ENCODE measurements at regions not wholly inside any gene's neighbourhood (a gene's known extent, or its start where the extent isn't known, plus 50 kb on each side); places are given as distances from the start of the nearest gene placed in this dataset.
"Not testable (repeated sequence)": the region's sequence is repeated elsewhere in the genome, so short reads cannot be mapped to it uniquely, and the experiment has no call there.

GRCh38 chr2:57418859-57419346 lies 627.7 kb upstream of the VRK2 start:
- H3K27ac Mint-ChIP-seq (ENCODE audit: low read depth); H3K27me3 Mint-ChIP-seq; H3K36me3 Mint-ChIP-seq (ENCODE audit: insufficient read depth); ATAC-seq (replicated peaks; ENCODE audit: extremely low read depth, poor library complexity, severe bottlenecking); H3K4me1 Mint-ChIP-seq; H3K4me3 Mint-ChIP-seq; DNase-seq (ENCODE audit: low spot score in 2 of 2): not testable (repeated sequence)
- H3K9me3 Mint-ChIP-seq = peaks cover 18% of the 10 kb centered on the region

- no peak overlapping the region for H3K4me3 Mint-ChIP-seq
- no peaks in the 10 kb centered on the region for H3K27me3 Mint-ChIP-seq
- no peaks in the 10 kb centered on the region for H3K36me3 Mint-ChIP-seq (ENCODE audit: insufficient read depth)
- no peak overlapping the region for H3K27ac Mint-ChIP-seq (ENCODE audit: low read depth)
- ATAC-seq (replicated peaks; ENCODE audit: extremely low read depth, poor library complexity, severe bottlenecking) = no peak
- H3K4me1 Mint-ChIP-seq = no peaks in the 10 kb centered on the region
- DNase-seq (ENCODE audit: low spot score in 2 of 2) = no peak
- no peaks in the 10 kb centered on the region for H3K9me3 Mint-ChIP-seq
Observed at GRCh38 chr2:57429831-57430230, 616.8 kb upstream of the VRK2 start.

- DNase-seq (ENCODE audit: low spot score in 2 of 2) (no peak), ATAC-seq (replicated peaks; ENCODE audit: extremely low read depth, poor library complexity, severe bottlenecking) (no peak)
- Mint-ChIP-seq H3K9me3 (peaks cover 13% of the 10 kb centered on the region), H3K27ac (ENCODE audit: low read depth) (no peak overlapping the region), H3K36me3 (ENCODE audit: insufficient read depth) (no peaks in the 10 kb centered on the region), H3K4me3 (no peak overlapping the region), H3K27me3 (no peaks in the 10 kb centered on the region), H3K4me1 (no peaks in the 10 kb centered on the region)
Observed at GRCh38 chr2:57432528-57432927, 614.1 kb upstream of the VRK2 start.

DNA sequence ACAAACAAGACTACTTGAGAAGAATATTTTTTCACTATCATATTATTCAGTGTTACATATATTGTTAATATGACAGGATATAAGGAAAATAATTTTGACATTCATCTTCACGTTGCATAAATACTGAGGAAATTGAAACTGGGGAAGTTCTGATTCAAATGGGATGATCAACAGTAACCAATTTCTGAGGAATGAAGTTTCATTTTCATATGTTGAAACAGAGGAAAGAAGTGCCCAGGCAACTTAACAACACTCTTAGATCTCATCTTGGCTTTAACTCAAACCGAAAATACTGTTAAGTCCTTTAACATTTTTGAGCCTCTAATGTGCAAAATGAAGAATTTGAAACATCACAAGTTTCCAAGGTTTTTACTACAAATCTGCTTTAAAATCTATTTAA lies 612.2 kb upstream of the VRK2 start:
- Mint-ChIP-seq H3K4me1 (no peaks in the 10 kb centered on the region), H3K4me3 (no peak overlapping the region), H3K27me3 (no peaks in the 10 kb centered on the region), H3K36me3 (ENCODE audit: insufficient read depth) (no peaks in the 10 kb centered on the region), H3K9me3 (peaks cover 13% of the 10 kb centered on the region), H3K27ac (ENCODE audit: low read depth) (no peak overlapping the region)
- no peak for ATAC-seq (replicated peaks; ENCODE audit: extremely low read depth, poor library complexity, severe bottlenecking)
- DNase-seq (ENCODE audit: low spot score in 2 of 2) = no peak

GRCh38 chr2:57434972-57435371 lies 611.6 kb upstream of the VRK2 start:
- H3K27ac Mint-ChIP-seq (ENCODE audit: low read depth) = no peak overlapping the region
- H3K4me1 Mint-ChIP-seq = no peaks in the 10 kb centered on the region
- no peaks in the 10 kb centered on the region for H3K27me3 Mint-ChIP-seq
- no peak overlapping the region for H3K4me3 Mint-ChIP-seq
- DNase-seq (ENCODE audit: low spot score in 2 of 2) (no peak), ATAC-seq (replicated peaks; ENCODE audit: extremely low read depth, poor library complexity, severe bottlenecking) (no peak)
- no peaks in the 10 kb centered on the region for H3K36me3 Mint-ChIP-seq (ENCODE audit: insufficient read depth)
- peaks cover 13% of the 10 kb centered on the region for H3K9me3 Mint-ChIP-seq

DNA sequence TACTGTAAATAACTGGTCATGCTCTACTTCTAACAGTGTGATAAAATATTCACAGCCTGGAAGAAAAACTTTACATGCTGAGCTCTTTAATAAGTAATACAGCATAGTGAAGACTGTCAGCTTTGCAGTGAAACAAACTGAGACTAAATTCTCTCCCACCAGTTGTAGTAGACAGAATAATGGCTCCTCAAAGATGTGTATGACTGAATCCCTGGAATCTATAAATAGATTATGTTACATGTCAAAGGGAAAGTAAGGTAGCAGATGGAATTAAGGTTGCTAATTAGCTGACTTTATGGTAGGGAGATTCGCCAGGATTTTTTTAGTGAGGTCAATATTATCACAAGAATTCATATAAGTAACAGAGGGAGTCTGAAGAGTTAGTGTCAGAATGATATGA lies 609.5 kb upstream of the VRK2 start:
- no peaks in the 10 kb centered on the region for H3K27me3 Mint-ChIP-seq
- no peaks in the 10 kb centered on the region for H3K4me1 Mint-ChIP-seq
- no peak for ATAC-seq (replicated peaks; ENCODE audit: extremely low read depth, poor library complexity, severe bottlenecking)
- H3K27ac Mint-ChIP-seq (ENCODE audit: low read depth) = no peak overlapping the region
- no peaks in the 10 kb centered on the region for H3K36me3 Mint-ChIP-seq (ENCODE audit: insufficient read depth)
- peaks cover 13% of the 10 kb centered on the region for H3K9me3 Mint-ChIP-seq
- no peak overlapping the region for H3K4me3 Mint-ChIP-seq
- DNase-seq (ENCODE audit: low spot score in 2 of 2) = no peak

DNA sequence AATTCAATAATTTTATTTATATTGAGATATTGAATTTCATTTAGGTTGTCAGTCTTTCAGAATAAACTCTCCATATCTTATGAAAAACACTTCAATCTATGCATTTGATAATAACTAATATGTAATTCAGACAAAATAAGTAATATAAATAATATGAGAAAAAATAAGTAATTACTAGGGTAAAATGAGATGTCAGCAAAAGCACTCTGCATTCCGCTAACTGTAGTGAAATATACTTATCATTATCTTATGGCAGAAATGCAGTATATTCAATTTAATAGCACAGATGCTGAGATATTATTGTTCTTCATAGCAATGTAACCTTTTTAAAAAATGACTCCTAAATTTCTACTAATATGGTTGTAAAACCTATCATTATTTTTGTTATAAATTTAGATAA lies 606.2 kb upstream of the VRK2 start:
- Mint-ChIP-seq H3K9me3 (peaks cover 17% of the 10 kb centered on the region), H3K36me3 (ENCODE audit: insufficient read depth) (no peaks in the 10 kb centered on the region), H3K4me3 (no peak overlapping the region), H3K27me3 (no peaks in the 10 kb centered on the region), H3K27ac (ENCODE audit: low read depth) (no peak overlapping the region), H3K4me1 (no peaks in the 10 kb centered on the region)
- DNase-seq (ENCODE audit: low spot score in 2 of 2) (no peak), ATAC-seq (replicated peaks; ENCODE audit: extremely low read depth, poor library complexity, severe bottlenecking) (no peak)

DNA sequence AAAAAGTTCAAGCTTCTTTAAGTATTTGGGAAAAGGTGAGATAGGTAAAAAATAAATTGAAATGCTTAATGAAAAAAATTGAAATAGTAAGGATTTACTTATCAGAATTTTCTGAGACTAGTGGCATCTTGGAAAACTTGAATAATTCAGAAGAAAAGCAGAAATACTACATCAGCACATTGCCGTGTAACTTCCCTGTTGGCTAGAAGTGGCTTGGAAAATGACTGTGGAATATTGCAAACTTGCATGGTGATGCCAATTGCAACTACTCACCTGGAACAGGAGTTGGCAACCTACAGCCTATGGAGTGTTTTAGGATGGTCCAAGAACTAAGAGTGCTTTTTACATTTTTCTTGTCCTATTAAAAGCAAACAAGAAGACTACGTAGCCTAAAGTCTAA lies 603.5 kb upstream of the VRK2 start:
- H3K27me3 Mint-ChIP-seq = no peaks in the 10 kb centered on the region
- H3K36me3 Mint-ChIP-seq (ENCODE audit: insufficient read depth) = no peaks in the 10 kb centered on the region
- ATAC-seq (replicated peaks; ENCODE audit: extremely low read depth, poor library complexity, severe bottlenecking) = no peak
- no peak for DNase-seq (ENCODE audit: low spot score in 2 of 2)
- H3K9me3 Mint-ChIP-seq = peaks cover 4% of the 10 kb centered on the region
- no peak overlapping the region for H3K27ac Mint-ChIP-seq (ENCODE audit: low read depth)
- H3K4me3 Mint-ChIP-seq = no peak overlapping the region
- no peaks in the 10 kb centered on the region for H3K4me1 Mint-ChIP-seq

GRCh38 chr2:57443973-57444521 lies 602.6 kb upstream of the VRK2 start:
- H3K4me1 Mint-ChIP-seq = no peaks in the 10 kb centered on the region
- peaks cover 4% of the 10 kb centered on the region for H3K9me3 Mint-ChIP-seq
- no peaks in the 10 kb centered on the region for H3K27me3 Mint-ChIP-seq
- H3K4me3 Mint-ChIP-seq = no peak overlapping the region
- no peaks in the 10 kb centered on the region for H3K36me3 Mint-ChIP-seq (ENCODE audit: insufficient read depth)
- no peak overlapping the region for H3K27ac Mint-ChIP-seq (ENCODE audit: low read depth)
- DNase-seq (ENCODE audit: low spot score in 2 of 2) (no peak), ATAC-seq (replicated peaks; ENCODE audit: extremely low read depth, poor library complexity, severe bottlenecking) (no peak)

GRCh38 chr2:57444752-57445430 lies 601.7 kb upstream of the VRK2 start:
- Mint-ChIP-seq H3K27ac (ENCODE audit: low read depth) (no peak overlapping the region), H3K4me1 (no peaks in the 10 kb centered on the region), H3K36me3 (ENCODE audit: insufficient read depth) (no peaks in the 10 kb centered on the region), H3K27me3 (no peaks in the 10 kb centered on the region), H3K4me3 (no peak overlapping the region), H3K9me3 (peaks cover 6% of the 10 kb centered on the region)
- DNase-seq (ENCODE audit: low spot score in 2 of 2) = no peak
- ATAC-seq (replicated peaks; ENCODE audit: extremely low read depth, poor library complexity, severe bottlenecking) = no peak

DNA sequence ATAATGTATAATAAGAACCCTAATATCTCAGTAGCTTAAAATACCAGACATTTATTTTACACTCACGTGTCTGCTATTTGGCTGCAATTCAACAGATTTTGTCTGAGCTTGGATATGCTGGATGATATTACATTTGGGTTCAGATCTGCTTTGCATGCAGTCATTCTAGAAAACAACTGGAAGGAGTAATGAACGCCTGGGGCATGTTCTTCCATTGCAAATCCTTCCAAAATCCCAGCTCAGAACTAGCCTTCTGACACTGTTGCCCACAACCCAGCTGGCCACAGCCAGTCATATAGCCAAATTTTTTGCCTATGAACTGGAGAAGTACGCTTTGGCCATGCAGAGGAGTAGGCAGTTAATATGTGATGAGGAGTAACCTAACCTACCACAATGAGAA lies 597.8 kb upstream of the VRK2 start:
- no peak for ATAC-seq (replicated peaks; ENCODE audit: extremely low read depth, poor library complexity, severe bottlenecking)
- no peaks in the 10 kb centered on the region for H3K4me1 Mint-ChIP-seq
- no peak overlapping the region for H3K4me3 Mint-ChIP-seq

GRCh38 chr2:57450170-57450569 lies 596.4 kb upstream of the VRK2 start:
- Mint-ChIP-seq H3K4me1 (no peaks in the 10 kb centered on the region), H3K9me3 (peaks cover 8% of the 10 kb centered on the region), H3K36me3 (ENCODE audit: insufficient read depth) (no peaks in the 10 kb centered on the region), H3K27me3 (no peaks in the 10 kb centered on the region), H3K4me3 (no peak overlapping the region), H3K27ac (ENCODE audit: low read depth) (no peak overlapping the region)
- DNase-seq (ENCODE audit: low spot score in 2 of 2) (no peak), ATAC-seq (replicated peaks; ENCODE audit: extremely low read depth, poor library complexity, severe bottlenecking) (no peak)

More for the DNA sequence above, 597.8 kb upstream of the VRK2 start:
- no peak for DNase-seq (ENCODE audit: low spot score in 2 of 2)
- Mint-ChIP-seq H3K9me3 (peaks cover 11% of the 10 kb centered on the region), H3K27me3 (no peaks in the 10 kb centered on the region), H3K27ac (ENCODE audit: low read depth) (no peak overlapping the region), H3K36me3 (ENCODE audit: insufficient read depth) (no peaks in the 10 kb centered on the region)

DNA sequence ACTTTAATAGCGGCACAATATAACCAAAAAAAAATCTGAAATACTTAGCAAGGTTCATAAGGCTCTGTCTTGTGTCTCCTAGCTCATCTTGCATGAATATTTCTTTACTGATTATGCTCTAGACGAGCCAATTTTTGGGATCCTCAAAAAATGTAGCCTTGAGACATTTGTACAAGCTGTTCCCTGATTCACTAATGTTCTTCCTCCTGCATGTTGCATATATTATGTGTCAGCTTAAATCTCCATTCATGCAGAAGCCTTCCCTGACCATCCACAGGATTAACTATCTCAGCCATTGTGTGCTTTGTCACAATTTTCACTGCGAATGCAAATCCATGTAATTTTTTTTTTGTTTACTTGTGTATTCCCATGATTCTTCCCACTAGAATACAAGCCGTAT lies 594.0 kb upstream of the VRK2 start:
- ATAC-seq (replicated peaks; ENCODE audit: extremely low read depth, poor library complexity, severe bottlenecking) (no peak), DNase-seq (ENCODE audit: low spot score in 2 of 2) (no peak)
- H3K4me1 Mint-ChIP-seq = no peaks in the 10 kb centered on the region
- H3K27me3 Mint-ChIP-seq = no peaks in the 10 kb centered on the region
- no peak overlapping the region for H3K4me3 Mint-ChIP-seq
- no peak overlapping the region for H3K27ac Mint-ChIP-seq (ENCODE audit: low read depth)
- H3K9me3 Mint-ChIP-seq = peaks cover 16% of the 10 kb centered on the region
- no peaks in the 10 kb centered on the region for H3K36me3 Mint-ChIP-seq (ENCODE audit: insufficient read depth)
